H1 (cell line): ENCODE measurements at regions not wholly inside any gene's neighbourhood (a gene's known extent, or its start where the extent isn't known, plus 50 kb on each side); places are given as distances from the start of the nearest gene placed in this dataset.

Experiments used
- CTCF ChIA-PET: fragments of 300-600 bp; sonication (Branson Sonifier 250); formaldehyde crosslinking; loops from one replicate; lab custom pipeline; 2021; ENCODE audit not compliant: partially characterized antibody; lab: Charles Lee
- POLR2A ChIA-PET: fragments of 300-600 bp; sonication (Branson Sonifier 250); formaldehyde crosslinking; loops from one replicate; lab custom pipeline; 2021; ENCODE audit warnings: inconsistent platforms; ENCODE audit not compliant: partially characterized antibody; lab: Charles Lee
- DNase-seq, 2 experiments: peaks; one replicate each; pipeline versions ENCODE4 v3.0.0 to v3.0.0-alpha.2; 2010 to 2022; ENCODE audit warnings: low spot score in 2 of 2, low read depth in 1 of 2, mixed read lengths in 1 of 2
- FAIRE-seq: peaks from 2 replicates; lab custom pipeline; 2011; peaks lifted over from hg19 to GRCh38; lab: Jason Lieb, UNC
- H2AFZ ChIP-seq: 2 replicates; pipeline ENCODE4 v1.8.1; 2012; ENCODE audit warnings: low read length, inconsistent platforms
- H2AK5ac ChIP-seq: 2 replicates; pipeline ENCODE4 v1.6.1; 2013; ENCODE audit warnings: low read depth, low read length
- H2BK120ac ChIP-seq: replicated peaks from 2 replicates; pipeline ENCODE3; 2013; ENCODE audit warnings: low read depth, low read length, inconsistent platforms
- H2BK12ac ChIP-seq: 2 replicates; pipeline ENCODE4 v1.6.1; 2013; ENCODE audit warnings: low read depth, low read length
- H2BK15ac ChIP-seq: 2 replicates; pipeline ENCODE4 v1.6.1; 2013; ENCODE audit warnings: low read length
- H2BK20ac ChIP-seq: 2 replicates; pipeline ENCODE4 v1.6.1; 2013; ENCODE audit warnings: low read length
- H2BK5ac ChIP-seq: 2 replicates; pipeline ENCODE4 v1.6.1; 2013; ENCODE audit warnings: low read depth, low read length
- H3K14ac ChIP-seq: 2 replicates; pipeline ENCODE4 v1.6.1; 2013; ENCODE audit warnings: inconsistent platforms; ENCODE audit not compliant: insufficient read length
- H3K18ac ChIP-seq: 2 replicates; pipeline ENCODE4 v1.6.1; 2013; ENCODE audit warnings: low read length; ENCODE audit errors: extremely low read depth
- H3K23ac ChIP-seq: 2 replicates; pipeline ENCODE4 v1.6.1; 2013; ENCODE audit warnings: inconsistent platforms; ENCODE audit not compliant: insufficient read length
- H3K23me2 ChIP-seq: 2 replicates; pipeline ENCODE4 v1.6.1; 2013; ENCODE audit warnings: low read depth, low read length
- H3K27ac ChIP-seq: 2 replicates; pipeline ENCODE4 v1.6.1; 2011; ENCODE audit warnings: low read depth, low read length, inconsistent platforms
- H3K27me3 ChIP-seq, 4 experiments: replicated peaks in 1 of 4; 1 replicate in 1 of 4; 2 replicates in 3 of 4; pipeline versions ENCODE4 v1.6.1 to v1.8.1; 2011 to 2013; ENCODE audit warnings: low read length in 3 of 4, mild to moderate bottlenecking in 3 of 4, inconsistent platforms in 2 of 4, mixed read lengths in 2 of 4, moderate library complexity in 1 of 4; ENCODE audit not compliant: control insufficient read depth in 3 of 4, insufficient read depth in 3 of 4; ENCODE audit errors: extremely low read depth in 1 of 4
- H3K36me3 ChIP-seq, 4 experiments: 2 replicates each; pipeline versions ENCODE4 v1.6.1 to v1.8.1; 2011 to 2013; ENCODE audit warnings: mild to moderate bottlenecking in 4 of 4, low read length in 3 of 4, moderate library complexity in 2 of 4, control low read depth in 1 of 4, inconsistent platforms in 1 of 4; ENCODE audit not compliant: insufficient read depth in 4 of 4, control insufficient read depth in 2 of 4
- H3K4ac ChIP-seq: replicated peaks from 2 replicates; pipeline ENCODE3; 2013; ENCODE audit warnings: low read length, low read depth, mixed read lengths, inconsistent platforms; ENCODE audit not compliant: insufficient read length
- H3K4me1 ChIP-seq, 4 experiments: replicated peaks in 1 of 4; 1 replicate in 1 of 4; 2 replicates in 3 of 4; pipeline versions ENCODE4 v1.6.1 to v1.8.1; 2011 to 2013; ENCODE audit warnings: low read length in 3 of 4, inconsistent platforms in 2 of 4, mixed read lengths in 1 of 4; ENCODE audit not compliant: insufficient read depth in 4 of 4, control insufficient read depth in 3 of 4
- H3K4me2 ChIP-seq, 2 experiments: 2 replicates each; pipeline versions ENCODE4 v1.6.1 to v1.8.1; 2011 to 2013; ENCODE audit warnings: low read depth in 2 of 2, low read length in 2 of 2, control low read depth in 1 of 2, inconsistent platforms in 1 of 2, mild to moderate bottlenecking in 1 of 2; ENCODE audit not compliant: insufficient read depth in 1 of 2
- H3K4me3 ChIP-seq, 4 experiments: fragments of 200-600, 300-600 bp in 1 of 4; sonication (generic), shearing (Covaris generic), sonication (Bioruptor Twin) in 1 of 4; 2 replicates each; pipeline versions ENCODE4 v1.5.1 to v1.8.1; 2011 to 2016; ENCODE audit warnings: low read length in 4 of 4, low read depth in 3 of 4, control low read depth in 2 of 4, inconsistent platforms in 2 of 4, mild to moderate bottlenecking in 2 of 4, mixed read lengths in 1 of 4, moderate library complexity in 1 of 4; ENCODE audit not compliant: insufficient read depth in 2 of 4; ENCODE audit errors: extremely low read depth in 1 of 4
- H3K56ac ChIP-seq: replicated peaks from 2 replicates; pipeline ENCODE3; 2013; ENCODE audit warnings: low read depth, mild to moderate bottlenecking, mixed read lengths, low read length, inconsistent platforms; ENCODE audit not compliant: insufficient read length
- H3K79me1 ChIP-seq: 2 replicates; pipeline ENCODE4 v1.6.1; 2013; ENCODE audit warnings: low read depth, low read length, control low read depth
- H3K79me2 ChIP-seq, 2 experiments: 2 replicates each; pipeline versions ENCODE4 v1.6.1 to v1.8.1; 2012 to 2013; ENCODE audit warnings: low read length in 2 of 2, mild to moderate bottlenecking in 2 of 2, inconsistent platforms in 1 of 2; ENCODE audit not compliant: insufficient read depth in 2 of 2, control insufficient read depth in 1 of 2
- H3K9ac ChIP-seq, 4 experiments: replicated peaks in 1 of 4; 1 replicate in 1 of 4; 2 replicates in 3 of 4; pipeline versions ENCODE4 v1.6.1 to v1.8.1; 2011 to 2013; ENCODE audit warnings: low read depth in 3 of 4, low read length in 3 of 4, control low read depth in 2 of 4, mild to moderate bottlenecking in 2 of 4, moderate library complexity in 2 of 4, inconsistent platforms in 1 of 4; ENCODE audit errors: extremely low read depth in 1 of 4
- H3K9me3 ChIP-seq, 2 experiments: 2 replicates each; pipeline versions ENCODE4 v1.6.1 to v1.8.1; 2012 to 2013; ENCODE audit warnings: mild to moderate bottlenecking in 2 of 2, moderate library complexity in 2 of 2, control low read depth in 1 of 2, inconsistent platforms in 1 of 2, low read depth in 1 of 2, low read length in 1 of 2, mixed read lengths in 1 of 2; ENCODE audit not compliant: insufficient read depth in 2 of 2
- H4K20me1 ChIP-seq, 2 experiments: replicated peaks in 1 of 2; 2 replicates each; pipeline versions ENCODE3 to v1.8.1; 2011 to 2013; ENCODE audit warnings: inconsistent platforms in 2 of 2, low read length in 2 of 2, mild to moderate bottlenecking in 1 of 2; ENCODE audit not compliant: insufficient read depth in 2 of 2, control insufficient read depth in 1 of 2
- H4K5ac ChIP-seq: 2 replicates; pipeline ENCODE4 v1.6.1; 2013; ENCODE audit warnings: low read length, low read depth, mixed read lengths, inconsistent platforms; ENCODE audit not compliant: insufficient read length
- H4K8ac ChIP-seq: 2 replicates; pipeline ENCODE4 v1.8.0; 2013; ENCODE audit warnings: mild to moderate bottlenecking, moderate library complexity, low read length, inconsistent platforms; ENCODE audit not compliant: insufficient read depth; ENCODE audit errors: extremely low read depth
- H4K91ac ChIP-seq: replicated peaks from 2 replicates; pipeline ENCODE3; 2013; ENCODE audit warnings: low read length, mixed read lengths, inconsistent platforms; ENCODE audit not compliant: insufficient read length
- CBX8 ChIP-seq: fragments of 300-800, 300-1000 bp; sonication (generic); IDR thresholded peaks from 2 replicates; pipeline ENCODE4 v1.7.1; 2016; ENCODE audit warnings: low read depth, low read length, borderline replicate concordance
- EP300 ChIP-seq, 2 experiments: IDR thresholded peaks; 1 replicate in 1 of 2; 2 replicates in 1 of 2; pipeline ENCODE4 v1.6.1; 2011 to 2012; ENCODE audit warnings: low read depth in 2 of 2, low read length in 2 of 2, mild to moderate bottlenecking in 2 of 2, borderline replicate concordance in 1 of 2, inconsistent platforms in 1 of 2, moderate library complexity in 1 of 2
- EZH2 ChIP-seq: fragments of 200-600 bp; sonication (generic); IDR thresholded peaks from 2 replicates; pipeline ENCODE4 v1.7.1; 2012; ENCODE audit warnings: low read depth, mild to moderate bottlenecking, moderate library complexity, low read length, inconsistent platforms; ENCODE audit not compliant: severe bottlenecking
- FOSL1 ChIP-seq: IDR thresholded peaks from 2 replicates; pipeline ENCODE4 v1.6.1; 2011; ENCODE audit warnings: mild to moderate bottlenecking, low read depth, low read length, moderate library complexity; ENCODE audit not compliant: insufficient read depth
- GTF2F1 ChIP-seq: IDR thresholded peaks from 2 replicates; pipeline ENCODE4 v1.6.1; 2012; ENCODE audit warnings: low read depth, low read length, improper control_type of control experiment, borderline replicate concordance
- JUN ChIP-seq: IDR thresholded peaks from 2 replicates; pipeline ENCODE4 v1.6.1; 2011; ENCODE audit warnings: low read depth, mild to moderate bottlenecking, improper control_type of control experiment, low read length
- POLR2AphosphoS5 ChIP-seq: IDR thresholded peaks from 2 replicates; pipeline ENCODE4 v1.6.1; 2011; ENCODE audit warnings: low read depth, low read length
- RBBP5 ChIP-seq: IDR thresholded peaks from 2 replicates; pipeline ENCODE4 v1.7.1; 2012; ENCODE audit warnings: low read depth, mild to moderate bottlenecking, inconsistent platforms, low read length, moderate library complexity, borderline replicate concordance
- RXRA ChIP-seq: IDR thresholded peaks from 2 replicates; pipeline ENCODE4 v1.6.1; 2011; ENCODE audit warnings: low read depth, mild to moderate bottlenecking, low read length, moderate library complexity; ENCODE audit not compliant: insufficient read depth
- SIRT6 ChIP-seq: IDR thresholded peaks from one replicate; pipeline ENCODE4 v1.7.1; 2012; ENCODE audit warnings: low read length, inconsistent platforms
- SP4 ChIP-seq: IDR thresholded peaks from 2 replicates; pipeline ENCODE4 v1.6.1; 2012; ENCODE audit warnings: low read length, inconsistent platforms
- WGBS, 2 experiments: shearing (Covaris generic) in 1 of 2; methylation state at CpG; one replicate each; pipeline versions ENCODE4 v1.1.6 to v1.1.7; 2013 to 2015; ENCODE audit warnings: low lambda C conversion rate in 2 of 2, mixed read lengths in 2 of 2, inconsistent platforms in 1 of 2, low coverage in 1 of 2, missing lambda C conversion rate in 1 of 2; ENCODE audit not compliant: insufficient replicate concordance in 2 of 2, insufficient coverage in 1 of 2, insufficient read length in 1 of 2; ENCODE audit errors: extremely low coverage in 1 of 2, missing lambda C conversion rate in 1 of 2; 5-methylcytosine and 5-hydroxymethylcytosine counted together
- TF ChIP-seq, protein P1 (sequence below): IDR thresholded peaks from 2 replicates; pipeline ENCODE4 v1.6.1; 2011; ENCODE audit warnings: low read length, improper control_type of control experiment

DNA sequence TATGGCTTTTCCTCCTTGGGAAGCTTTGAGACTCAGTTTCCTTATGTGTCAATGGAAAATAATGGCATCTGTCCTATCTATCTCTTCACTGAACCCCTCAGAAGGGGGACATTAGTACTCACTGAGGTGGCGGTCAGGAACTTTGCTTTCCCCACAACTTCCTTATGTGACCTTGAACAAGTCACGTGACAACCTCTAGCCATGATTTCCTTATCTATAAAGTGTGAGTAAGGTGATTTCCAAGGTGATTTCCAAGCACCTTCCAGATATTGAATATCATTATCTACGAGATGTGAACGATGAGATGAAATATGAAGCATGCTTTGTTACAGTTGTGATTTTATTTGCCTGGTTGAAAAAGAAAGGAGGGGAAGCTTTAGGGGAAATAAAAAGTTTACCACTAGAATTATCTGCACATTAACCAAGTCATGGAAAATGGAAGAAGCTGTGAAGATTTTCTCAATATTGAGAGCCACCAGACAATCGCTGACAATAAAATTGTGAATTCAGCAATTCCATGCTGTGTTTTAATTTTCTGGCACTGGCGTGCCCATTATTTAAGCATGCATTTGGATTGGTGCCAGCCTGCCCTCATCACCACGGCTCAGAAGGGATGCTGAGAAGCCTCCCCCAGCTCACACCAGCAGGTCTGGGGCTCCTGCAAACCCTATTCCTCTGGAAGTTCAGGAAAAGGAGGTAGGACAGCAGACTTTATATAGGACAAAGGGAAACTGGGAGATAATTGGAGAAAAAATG, 255.3 kb downstream of the CD83 start:
- DNase-seq (no peak), FAIRE-seq (no peak)
- H3K9ac ChIP-seq: no peak overlapping the region
- no peaks in the 10 kb centered on the region for H4K20me1 ChIP-seq
- H3K56ac ChIP-seq: no peak overlapping the region
- H2BK5ac ChIP-seq: no peak overlapping the region
- peaks cover 0 to 5% (median 3%) of the 10 kb centered on the region in 4 experiments; a peak in 4 of 7 replicates for H3K4me1 ChIP-seq
- H3K4ac ChIP-seq: no peak overlapping the region
- ChIA-PET CTCF (interaction anchor here (0.6 kb wide), 1 partner anchor 1293 kb away, joined by 4 read pairs; no protein-coding TSS in a partner anchor), POLR2A (interaction anchor here (0.6 kb wide), 1 partner anchor 80 kb away, joined by 4 read pairs; no protein-coding TSS in a partner anchor)
- no peak overlapping the region for H3K23ac ChIP-seq
- WGBS, 2 experiments: 92 to 100% methylated on average over 1 to 7 of the region's 7 CpGs
- H3K27me3 ChIP-seq: no peaks in the 10 kb centered on the region
- no peak overlapping the region for H3K18ac ChIP-seq
- no peak overlapping the region for H2BK120ac ChIP-seq
- no peak overlapping the region for H2BK15ac ChIP-seq
- peaks cover 0 to 7% (median 2%) of the 10 kb centered on the region in 4 experiments; a peak in 3 of 8 replicates for H3K36me3 ChIP-seq
- no peak overlapping the region for H4K91ac ChIP-seq
- no peak overlapping the region for H2AK5ac ChIP-seq
- no peak overlapping the region for H4K8ac ChIP-seq
- no peak overlapping the region for H3K27ac ChIP-seq
- no peak overlapping the region for H4K5ac ChIP-seq
- H3K9me3 ChIP-seq: peaks cover 12 to 21% of the 10 kb centered on the region in 2 experiments
- H2AFZ ChIP-seq: no peak overlapping the region
- no peak overlapping the region for H2BK20ac ChIP-seq
- no peaks in the 10 kb centered on the region; the same call in 1 of the 2 replicates for H3K23me2 ChIP-seq
- no peaks in the 10 kb centered on the region for H3K79me2 ChIP-seq
- no peak overlapping the region for H3K4me2 ChIP-seq
- no peak overlapping the region for H3K14ac ChIP-seq
- no peak overlapping the region for H2BK12ac ChIP-seq
- no peaks in the 10 kb centered on the region for H3K79me1 ChIP-seq
- no peak overlapping the region for H3K4me3 ChIP-seq
- TF ChIP-seq, protein P1, sequence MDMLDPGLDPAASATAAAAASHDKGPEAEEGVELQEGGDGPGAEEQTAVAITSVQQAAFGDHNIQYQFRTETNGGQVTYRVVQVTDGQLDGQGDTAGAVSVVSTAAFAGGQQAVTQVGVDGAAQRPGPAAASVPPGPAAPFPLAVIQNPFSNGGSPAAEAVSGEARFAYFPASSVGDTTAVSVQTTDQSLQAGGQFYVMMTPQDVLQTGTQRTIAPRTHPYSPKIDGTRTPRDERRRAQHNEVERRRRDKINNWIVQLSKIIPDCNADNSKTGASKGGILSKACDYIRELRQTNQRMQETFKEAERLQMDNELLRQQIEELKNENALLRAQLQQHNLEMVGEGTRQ: no peak
- no peak for TF ChIP-seq RXRA
- TF ChIP-seq POLR2AphosphoS5: no peak
- TF ChIP-seq EP300 (IDR thresholded peaks at IDR 0.05; ENCODE audit: borderline replicate concordance in 1 of 2, low read depth in 2 of 2, low read length in 2 of 2): no peak
- TF ChIP-seq FOSL1: no peak
- TF ChIP-seq JUN: no peak
- no peak for TF ChIP-seq CBX8
- no peak for TF ChIP-seq RBBP5
- no peak for TF ChIP-seq EZH2
- TF ChIP-seq GTF2F1: no peak
- no peak for TF ChIP-seq SIRT6
- TF ChIP-seq SP4: no peak
